NCI-H446 treated with DMSO at 0.1 percent for 48 hours (cell line): ENCODE measurements at regions not wholly inside any gene's neighbourhood (a gene's known extent, or its start where the extent isn't known, plus 50 kb on each side); places are given as distances from the start of the nearest gene placed in this dataset.
A peak's percentile ranks its signal among the peaks of the same experiment; 100 is the strongest.

Experiments
- DNase-seq: peaks from one replicate; lab custom pipeline; 2025; lab: John Stamatoyannopoulos, UW

DNA sequence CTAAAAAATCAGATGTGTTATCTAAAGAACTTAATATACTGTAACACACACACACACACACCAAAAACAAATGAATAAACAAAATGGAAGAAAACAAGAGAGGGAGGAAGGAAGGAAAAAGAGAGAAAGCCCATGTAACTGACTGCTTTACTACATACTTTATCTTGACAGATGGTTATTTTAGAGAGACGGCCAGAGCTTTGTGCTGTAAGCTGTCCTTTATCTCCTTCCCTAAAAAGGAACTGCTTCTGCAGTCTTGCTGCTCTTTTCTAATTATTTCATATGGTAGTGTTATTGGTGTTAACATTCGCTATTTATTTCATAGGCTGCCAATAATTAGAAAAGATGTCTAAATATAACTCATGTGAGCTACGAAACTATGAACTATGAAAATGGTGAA is 1384.6 kb downstream of the MRPL39 start:
- DNase-seq = no peak

DNA sequence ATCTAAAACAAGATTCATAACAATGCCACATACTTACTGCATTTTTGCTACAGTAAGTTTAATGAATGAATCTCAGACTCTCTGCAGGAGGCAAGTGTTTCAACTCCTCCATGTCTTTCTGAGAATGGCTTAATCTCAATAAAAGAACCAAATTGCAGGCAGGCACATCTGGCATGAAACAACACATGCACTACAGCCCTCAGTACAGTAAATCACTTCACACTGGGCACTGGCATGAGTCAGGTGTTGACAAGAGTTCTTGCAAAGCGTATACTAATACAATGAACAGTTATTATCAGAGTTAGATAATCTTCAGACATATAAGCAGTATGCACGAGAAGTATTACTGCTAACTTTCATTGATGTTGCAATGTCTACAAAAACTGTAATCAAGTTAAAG is 1386.8 kb downstream of the MRPL39 start:
- DNase-seq = no peak

GRCh38 chr21:24217151-24217550 is 1390.1 kb downstream of the MRPL39 start:
- no peak for DNase-seq

- no peak for DNase-seq
These were observed 1397.2 kb downstream of the MRPL39 start for GRCh38 chr21:24210130-24210529.

DNA sequence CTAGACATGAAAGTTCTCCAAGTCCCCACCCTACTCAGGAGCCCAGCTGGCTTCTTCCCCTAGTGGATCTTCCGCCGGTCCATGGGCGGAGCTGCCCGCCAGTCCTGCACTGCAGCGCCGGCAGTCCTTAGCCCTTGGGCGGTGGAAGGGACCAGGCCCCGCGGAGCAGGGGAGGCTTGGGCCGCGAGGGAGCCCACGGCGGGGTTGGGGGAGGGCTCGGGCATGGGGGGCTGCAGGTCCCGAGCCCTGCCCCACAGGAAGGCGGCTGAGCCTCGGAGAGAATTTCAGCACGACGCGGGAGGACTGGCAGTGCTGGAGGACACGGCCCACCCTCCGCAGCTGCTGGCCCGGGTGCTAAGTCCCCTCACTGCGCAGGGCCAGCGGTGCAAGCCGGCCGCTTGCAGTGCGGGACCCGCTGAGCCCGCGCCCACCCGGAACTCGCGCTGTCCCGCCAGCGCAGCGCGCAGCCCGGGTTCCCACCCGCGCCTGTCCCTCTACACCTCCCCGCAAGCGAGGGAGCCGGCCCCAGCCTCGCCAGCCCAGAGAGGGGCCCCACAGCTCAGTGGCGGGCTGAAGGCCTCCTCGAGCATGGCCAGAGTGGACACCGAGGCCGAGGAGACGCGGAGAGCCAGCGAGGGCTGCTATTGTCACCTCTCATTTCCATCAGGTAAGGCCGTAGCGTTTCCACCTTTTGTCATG is 1398.6 kb downstream of the MRPL39 start:
- no peak for DNase-seq

GRCh38 chr21:24205319-24205718 is 1402.0 kb downstream of the MRPL39 start:
- DNase-seq = no peak

DNA sequence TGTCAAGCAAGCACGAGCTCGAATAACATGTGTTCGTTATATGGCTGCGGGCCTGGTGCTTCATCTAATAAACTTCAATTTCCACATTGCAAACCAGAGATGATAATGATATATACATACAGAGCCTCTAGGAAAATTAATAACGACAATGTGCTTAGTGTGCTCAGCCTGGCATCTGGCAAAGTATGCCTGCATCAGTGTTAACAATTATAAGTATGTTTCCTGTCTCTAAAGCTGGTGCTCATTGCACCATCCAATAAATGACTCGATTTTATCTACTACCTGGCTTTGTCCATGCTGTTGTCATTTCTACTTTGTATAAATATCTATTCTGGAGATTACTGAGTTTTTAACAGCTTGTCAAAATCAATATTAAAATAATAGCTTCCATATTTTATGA is 1402.6 kb downstream of the MRPL39 start:
- no peak for DNase-seq

DNA sequence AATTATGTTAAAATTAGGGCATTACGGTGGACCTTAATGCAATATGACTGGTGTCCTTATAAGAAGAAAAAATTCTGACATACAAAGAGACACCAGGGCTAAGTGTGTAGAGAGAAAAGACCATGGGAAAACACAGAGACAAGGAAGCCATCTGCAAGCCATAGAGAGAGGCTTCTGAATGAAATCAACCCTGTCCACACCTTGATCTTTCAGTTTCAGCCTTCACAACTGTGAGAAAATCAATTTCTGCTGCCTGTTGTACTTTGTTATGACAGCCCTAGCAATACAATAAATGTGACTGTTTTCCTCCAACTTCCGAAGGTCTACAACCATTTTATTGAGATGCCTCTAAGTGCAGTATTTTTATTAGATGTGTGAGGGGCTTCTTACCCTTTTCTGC is 1407.2 kb downstream of the MRPL39 start:
- DNase-seq = no peak

DNA sequence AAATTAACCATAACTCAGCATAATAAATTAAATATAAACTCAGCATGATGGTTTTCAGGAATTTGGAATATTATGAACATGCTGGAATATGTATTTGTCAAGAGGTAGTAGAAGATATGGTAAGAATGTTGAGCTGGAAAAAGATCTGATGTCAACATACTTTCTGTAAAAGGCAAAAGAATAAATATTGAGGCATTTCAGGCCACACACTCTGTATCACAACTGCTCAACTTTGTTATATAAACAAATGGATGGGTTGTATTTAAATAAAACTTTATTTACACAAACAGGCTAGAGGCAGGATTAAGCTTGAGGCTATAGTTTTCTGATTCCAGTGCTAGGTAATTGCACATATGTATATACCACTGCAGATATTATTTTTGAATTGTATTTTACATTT is 1409.4 kb downstream of the MRPL39 start:
- DNase-seq = no peak

- no peak for DNase-seq
These were observed 1410.1 kb downstream of the MRPL39 start for GRCh38 chr21:24197132-24197643.

GRCh38 chr21:24188506-24188905 is 1418.8 kb downstream of the MRPL39 start:
- no peak for DNase-seq

DNA sequence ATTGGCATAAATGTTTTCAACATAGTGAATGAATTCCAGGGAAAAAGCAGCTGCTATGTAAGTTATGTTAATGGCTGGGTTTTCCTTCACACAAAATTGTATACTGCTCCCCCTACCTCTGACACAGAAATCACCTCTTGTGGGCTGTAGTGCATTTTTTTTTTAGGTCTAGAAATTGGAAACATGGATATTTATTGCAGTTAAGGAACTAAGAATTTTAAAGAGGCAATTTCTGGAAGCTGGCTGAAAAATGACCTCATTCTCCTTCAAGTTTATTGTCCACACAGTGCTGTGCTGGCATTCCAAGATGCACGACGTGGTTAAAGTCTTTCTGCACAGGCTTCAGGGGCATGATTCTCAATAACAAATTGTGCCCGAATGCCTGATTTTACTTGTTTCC is 1424.2 kb downstream of the MRPL39 start:
- no peak for DNase-seq

GRCh38 chr21:24179110-24179509 is 1428.2 kb downstream of the MRPL39 start:
- no peak for DNase-seq

- DNase-seq = no peak
These were observed 1432.2 kb downstream of the MRPL39 start for GRCh38 chr21:24175106-24175505.

DNA sequence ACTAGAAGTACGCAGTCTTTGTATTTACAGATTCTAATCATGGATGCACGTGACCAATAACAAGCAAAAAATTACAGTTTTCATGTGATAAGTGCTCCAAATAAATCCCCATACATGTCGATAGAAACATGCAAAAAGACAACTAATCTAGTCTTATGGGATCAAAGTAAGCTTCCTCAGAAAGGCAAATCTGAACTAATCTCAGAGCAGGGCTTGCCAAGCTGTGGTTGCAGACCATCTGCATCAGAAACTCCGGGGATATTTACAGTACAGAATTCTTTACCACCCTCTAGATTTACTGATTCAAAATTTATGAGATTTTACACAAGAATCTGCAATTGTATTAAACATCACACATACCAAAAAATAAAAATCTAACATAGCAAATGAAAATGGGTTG is 1435.5 kb downstream of the MRPL39 start:
- DNase-seq = no peak

DNA sequence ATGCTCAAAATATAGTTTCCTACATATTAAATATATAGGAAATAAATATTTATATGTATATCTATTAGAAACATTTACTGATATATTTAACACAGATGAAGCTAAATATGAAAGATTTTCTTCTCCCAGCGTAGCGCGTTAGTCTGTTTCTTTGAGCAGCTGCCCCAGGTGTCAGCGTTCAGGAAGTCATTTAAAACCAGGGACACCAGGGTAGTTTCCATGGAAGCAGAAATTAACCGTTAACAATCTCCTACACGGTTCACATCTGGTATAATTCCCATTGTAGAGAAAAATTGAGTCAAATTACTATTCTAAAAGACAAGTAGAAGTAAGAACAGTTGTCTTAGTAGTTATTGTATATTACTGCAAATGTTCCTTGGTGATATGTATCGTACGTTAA is 1443.7 kb downstream of the MRPL39 start:
- DNase-seq = no peak

DNA sequence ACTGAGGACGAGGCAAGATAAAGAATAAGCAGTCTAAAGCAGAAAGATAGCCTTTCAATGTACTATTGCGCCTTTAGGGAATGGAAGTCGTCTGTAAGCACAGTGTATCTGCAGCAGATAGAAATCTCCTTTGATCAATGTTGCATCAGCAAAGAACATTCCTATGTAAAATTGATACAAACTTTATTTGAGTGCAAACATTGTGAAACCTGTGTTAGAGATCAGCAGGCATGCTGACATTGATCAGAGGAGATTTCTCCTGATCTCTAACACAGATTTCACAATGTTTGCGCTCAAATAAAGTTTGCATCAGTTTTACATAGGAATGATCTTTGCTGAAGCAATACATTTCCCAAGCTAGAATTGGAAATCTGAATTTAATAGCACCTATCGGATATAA is 1446.8 kb downstream of the MRPL39 start:
- no peak for DNase-seq

DNA sequence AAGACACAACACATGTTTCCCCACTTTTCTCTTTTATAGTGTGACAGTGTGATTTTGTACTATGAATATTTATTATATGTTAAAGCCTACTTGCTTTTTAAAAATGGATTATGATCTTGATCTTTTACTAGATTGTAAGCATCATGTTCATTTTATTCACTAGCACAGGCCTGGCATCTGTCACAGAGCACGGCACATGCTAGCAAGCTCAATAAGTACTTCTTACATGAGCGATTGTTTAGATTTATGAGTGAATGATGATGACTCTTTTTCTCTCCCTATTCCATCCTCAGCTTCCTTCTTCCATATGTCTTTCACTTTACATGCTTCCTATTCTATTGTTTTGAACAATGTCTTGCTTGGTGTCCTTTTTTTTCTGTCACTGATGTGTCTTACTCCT is 1454.1 kb downstream of the MRPL39 start:
- DNase-seq = no peak

DNA sequence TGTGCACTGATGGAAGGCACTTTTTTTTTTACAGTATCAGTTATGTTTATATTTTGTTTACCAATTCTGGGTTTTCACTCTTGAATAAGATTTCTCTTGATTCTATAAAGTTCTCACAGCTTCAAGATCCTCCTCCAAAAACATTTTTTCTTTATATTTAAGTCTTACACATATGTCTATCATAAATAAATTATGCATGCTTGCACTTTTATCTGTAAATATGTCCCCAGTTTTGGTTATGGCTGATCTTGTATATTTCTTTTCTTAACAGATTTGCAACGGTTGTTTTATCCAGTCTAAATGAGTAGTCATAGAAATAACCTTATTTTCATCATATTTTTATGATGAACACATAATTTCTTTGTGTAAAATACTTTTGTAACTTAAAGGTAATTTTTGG is 1456.5 kb downstream of the MRPL39 start:
- no peak for DNase-seq

DNA sequence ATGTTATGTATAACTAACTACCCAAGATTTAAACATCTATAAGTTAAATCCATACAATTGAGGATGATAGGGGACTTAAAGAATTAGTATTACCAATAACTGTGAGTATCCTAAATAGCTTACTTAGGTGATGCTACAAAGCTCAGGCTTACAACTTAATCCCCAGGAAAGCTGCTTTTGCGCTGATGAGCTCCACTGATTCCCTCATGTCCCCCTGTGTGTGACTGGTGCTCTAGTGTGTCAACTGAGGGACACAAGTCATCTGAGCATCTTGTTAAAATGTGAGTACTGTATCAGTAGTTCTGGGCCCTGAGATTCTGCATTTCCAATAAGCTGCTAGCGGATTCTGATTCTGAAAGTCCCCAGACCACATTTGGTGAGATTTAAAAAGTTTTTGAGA is 1458.8 kb downstream of the MRPL39 start:
- DNase-seq = no peak

GRCh38 chr21:24147674-24148073 is 1459.6 kb downstream of the MRPL39 start:
- no peak for DNase-seq

DNA sequence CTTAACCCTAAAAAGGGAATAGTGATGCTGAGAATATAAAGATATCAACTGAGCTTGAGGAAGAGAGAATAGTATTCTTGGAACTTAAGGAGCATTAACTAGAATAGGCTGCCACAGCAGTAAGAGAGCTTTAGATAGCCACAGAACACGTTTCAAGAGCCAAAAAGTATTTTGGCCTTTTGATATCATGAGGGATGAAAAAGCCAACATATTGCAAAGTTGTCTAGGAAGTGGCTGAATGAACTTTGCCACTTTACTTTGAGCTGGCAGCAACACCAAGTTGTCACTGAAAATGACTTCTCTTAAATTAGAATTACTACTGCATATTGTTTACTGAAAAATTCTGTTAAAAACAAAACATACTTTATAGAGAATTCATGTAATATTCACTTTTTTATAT is 1476.2 kb downstream of the MRPL39 start:
- no peak for DNase-seq

- DNase-seq = peak; percentile 17
These were observed 1479.6 kb downstream of the MRPL39 start for GRCh38 chr21:24127651-24128050.

DNA sequence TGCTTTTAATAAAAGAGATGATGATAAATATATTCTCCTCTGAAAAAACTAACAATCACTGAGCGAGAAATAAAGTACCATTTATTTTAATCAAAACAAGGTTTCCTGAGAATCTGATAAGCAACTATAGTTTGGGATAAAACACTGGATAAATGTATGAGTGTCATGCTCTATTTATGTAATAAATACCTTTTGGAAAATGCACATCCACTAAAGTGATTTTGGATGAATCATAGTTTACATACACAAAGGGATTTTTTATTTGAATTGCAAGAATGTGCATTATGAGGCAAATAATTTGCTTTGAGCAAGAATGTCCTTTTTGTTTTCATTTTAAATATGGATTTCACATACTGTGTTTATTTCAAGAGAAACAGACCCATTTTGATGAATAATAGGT is 1483.5 kb downstream of the MRPL39 start:
- DNase-seq = no peak
